Hepatocyte (in vitro differentiated cells): ENCODE measurements at regions not wholly inside any gene's neighbourhood (a gene's known extent, or its start where the extent isn't known, plus 50 kb on each side); places are given as distances from the start of the nearest gene placed in this dataset.

Experiments
- CTCF ChIP-seq: fragments of 200-600 bp; sonication (generic); IDR thresholded peaks from 2 replicates; pipeline ENCODE4 v1.5.1; 2016; ENCODE audit warnings: antibody characterized with exemption, mild to moderate bottlenecking; ENCODE audit not compliant: poor library complexity
- EZH2 ChIP-seq: fragments of 200-600 bp; sonication (generic); IDR thresholded peaks from 2 replicates; pipeline ENCODE4 v1.6.1; 2016; ENCODE audit warnings: antibody characterized with exemption, mild to moderate bottlenecking, borderline replicate concordance

DNA sequence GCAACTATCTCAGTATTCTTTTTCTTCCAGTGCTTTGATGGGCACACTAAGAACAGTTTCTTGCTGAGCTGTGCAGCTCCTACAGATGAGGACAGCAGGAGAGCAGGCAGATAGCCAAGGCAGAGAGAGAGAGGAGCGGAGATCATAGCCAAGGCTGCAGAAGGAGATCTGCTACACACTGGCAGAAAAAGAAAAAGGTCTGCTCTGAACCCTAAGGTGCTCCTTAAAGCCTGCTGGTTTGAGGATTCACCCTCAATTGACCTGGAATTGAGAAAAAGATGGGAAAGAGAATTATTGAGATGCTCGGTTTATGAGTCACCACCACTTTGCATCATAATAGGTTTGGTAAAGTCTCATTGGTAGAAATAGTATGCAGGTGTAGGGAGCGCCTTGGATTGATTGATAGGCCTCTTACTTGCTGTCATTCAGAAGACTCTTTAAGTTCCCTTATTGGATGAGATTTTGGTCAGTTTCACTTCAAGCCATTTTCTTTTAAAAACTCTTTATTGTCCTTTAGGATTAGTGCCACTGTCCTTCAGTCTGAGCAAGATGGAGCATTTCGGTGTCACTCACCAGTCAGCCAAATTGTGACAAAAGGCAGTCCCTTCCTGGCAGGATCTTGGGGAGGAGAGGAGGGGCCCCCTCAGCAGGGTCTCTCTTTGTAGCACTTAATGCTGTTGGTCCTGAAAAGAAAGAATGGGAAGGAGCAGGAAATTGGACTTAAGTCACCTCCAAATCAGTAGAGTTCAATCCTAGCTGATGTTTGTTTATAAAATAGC, 685.0 kb downstream of the ADGRL2 start:
- TF ChIP-seq CTCF (no peak), EZH2 (no peak)
